ENCODE measurements at regions not wholly inside any gene's neighbourhood (a gene's known extent, or its start where the extent isn't known, plus 50 kb on each side); places are given as distances from the start of the nearest gene placed in this dataset.

DNA sequence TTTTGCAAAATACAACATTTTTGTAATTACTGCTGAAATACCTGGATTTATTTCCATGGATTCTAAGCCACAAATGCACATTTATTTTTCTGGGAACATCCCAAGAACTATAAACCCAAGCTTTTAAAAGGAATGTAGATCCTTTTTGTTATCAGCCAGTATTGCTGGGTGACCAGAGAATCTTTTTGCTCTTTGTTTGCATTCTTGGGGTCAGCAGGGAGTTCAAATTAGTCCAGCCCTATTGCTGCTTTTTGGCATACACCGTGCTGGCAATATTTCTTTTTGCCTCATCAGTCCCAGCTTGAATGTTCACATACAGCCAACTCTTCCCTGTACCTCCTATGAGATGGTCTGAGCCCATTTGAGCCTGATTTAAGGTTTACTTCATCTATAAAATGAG lies 155.2 kb upstream of the CNR1 start:
- ATAC-seq (no peak), DNase-seq (no peak)
- H3K4me1 Mint-ChIP-seq, result no peaks in the 10 kb centered on the region
- Histone ChIP-seq H3K27me3 (ENCODE audit: control insufficient read depth in 2 of 2, insufficient read depth in 2 of 2, low read length in 2 of 2) (no peaks in the 10 kb centered on the region), H3K36me3 (ENCODE audit: control insufficient read depth in 2 of 3, insufficient read depth in 3 of 3, low read length in 3 of 3) (no peaks in the 10 kb centered on the region), H3K27ac (ENCODE audit: low read depth, low read length) (no peak overlapping the region), H3K9me3 (ENCODE audit: control insufficient read depth in 2 of 3, low read length in 3 of 3) (no peaks in the 10 kb centered on the region), H3K4me1 (ENCODE audit: control insufficient read depth in 2 of 2, insufficient read depth in 2 of 2, low read length in 2 of 2) (no peaks in the 10 kb centered on the region), H3K4me3 (ENCODE audit: low read length) (no peak overlapping the region)
- peaks cover 0 to 2% (median 0%) of the 10 kb centered on the region in 11 donors for H3K9me3 Mint-ChIP-seq
- intact Hi-C loops (cut with micrococcal nuclease), result no loop called here
- peaks cover 0 to 36% (median 17%) of the 10 kb centered on the region in 5 donors for H3K27me3 Mint-ChIP-seq
- H3K36me3 Mint-ChIP-seq, result no peaks in the 10 kb centered on the region
- no peak overlapping the region for H3K4me3 Mint-ChIP-seq
- ChIA-PET CTCF (no interaction called here), POLR2A (no interaction called here)
- H3K27ac Mint-ChIP-seq, result no peak overlapping the region

DNA sequence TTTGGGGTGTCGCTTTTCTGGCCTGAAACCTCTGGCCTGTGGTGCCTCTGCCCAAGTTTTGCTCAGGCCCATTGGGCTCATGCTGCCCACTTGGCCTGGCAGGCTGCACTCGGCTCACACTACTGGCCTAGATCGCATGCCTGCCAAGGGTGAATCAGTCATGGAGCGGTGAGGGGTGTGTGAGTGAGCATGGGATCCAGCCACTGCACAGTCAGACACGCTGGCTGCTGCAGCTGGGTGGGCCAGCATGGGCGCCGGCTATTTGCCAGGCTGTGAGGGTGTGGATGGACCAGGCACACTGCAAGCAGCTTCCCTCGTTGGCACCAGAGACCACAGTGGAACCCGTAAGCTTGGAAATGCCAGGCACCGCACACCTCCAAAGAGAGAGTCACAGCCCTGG lies 145.4 kb upstream of the CNR1 start:
- H3K9me3 Mint-ChIP-seq, result peaks cover 0 to 3% (median 0%) of the 10 kb centered on the region in 11 donors
- DNase-seq (no peak), ATAC-seq (no peak)
- H3K27me3 Mint-ChIP-seq, result peaks cover 0 to 7% (median 4%) of the 10 kb centered on the region in 5 donors
- H3K4me1 Mint-ChIP-seq, result no peaks in the 10 kb centered on the region
- H3K27ac ChIP-seq (ENCODE audit: low read depth, low read length), result no peak overlapping the region
- CTCF ChIA-PET, result no interaction called here
- H3K4me3 ChIP-seq (ENCODE audit: low read length), result no peak overlapping the region
- H3K36me3 ChIP-seq (ENCODE audit: control insufficient read depth in 2 of 3, insufficient read depth in 3 of 3, low read length in 3 of 3), result no peaks in the 10 kb centered on the region
- no peaks in the 10 kb centered on the region for H3K27me3 ChIP-seq (ENCODE audit: control insufficient read depth in 2 of 2, insufficient read depth in 2 of 2, low read length in 2 of 2)
- POLR2A ChIA-PET, result no interaction called here
- no peak overlapping the region for H3K27ac Mint-ChIP-seq
- H3K9me3 ChIP-seq (ENCODE audit: control insufficient read depth in 2 of 3, low read length in 3 of 3), result no peaks in the 10 kb centered on the region
- intact Hi-C loops (cut with micrococcal nuclease), result no loop called here
- H3K4me3 Mint-ChIP-seq, result no peak overlapping the region
- no peaks in the 10 kb centered on the region for H3K4me1 ChIP-seq (ENCODE audit: control insufficient read depth in 2 of 2, insufficient read depth in 2 of 2, low read length in 2 of 2)
- no peaks in the 10 kb centered on the region for H3K36me3 Mint-ChIP-seq

DNA sequence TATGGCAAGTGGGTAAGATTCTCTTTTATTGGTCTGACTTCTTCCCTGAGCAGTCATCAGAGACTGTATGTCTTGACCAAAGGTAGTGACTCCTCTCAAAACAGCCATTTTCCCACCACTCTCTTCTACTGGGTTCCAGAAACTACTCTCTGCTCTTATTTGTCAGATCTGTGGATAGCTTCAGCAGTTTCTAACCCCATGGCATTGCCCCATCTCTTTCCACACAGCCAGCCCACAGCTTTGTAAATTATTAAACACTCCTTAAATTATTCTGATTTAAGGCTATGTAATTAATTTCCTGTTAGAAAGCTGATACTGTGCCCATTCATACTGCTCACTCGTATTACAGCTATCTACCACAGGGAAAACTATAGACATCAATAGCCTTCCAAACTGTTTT lies 138.4 kb upstream of the CNR1 start:
- Mint-ChIP-seq H3K4me3 (no peak overlapping the region), H3K36me3 (no peaks in the 10 kb centered on the region), H3K9me3 (peaks cover 0 to 3% (median 0%) of the 10 kb centered on the region in 11 donors), H3K4me1 (no peaks in the 10 kb centered on the region), H3K27ac (no peak overlapping the region), H3K27me3 (peaks cover 0 to 20% (median 6%) of the 10 kb centered on the region in 5 donors)
- Histone ChIP-seq H3K27me3 (ENCODE audit: control insufficient read depth in 2 of 2, insufficient read depth in 2 of 2, low read length in 2 of 2) (no peaks in the 10 kb centered on the region), H3K9me3 (ENCODE audit: control insufficient read depth in 2 of 3, low read length in 3 of 3) (no peaks in the 10 kb centered on the region), H3K4me1 (ENCODE audit: control insufficient read depth in 2 of 2, insufficient read depth in 2 of 2, low read length in 2 of 2) (no peaks in the 10 kb centered on the region), H3K27ac (ENCODE audit: low read depth, low read length) (no peak overlapping the region), H3K36me3 (ENCODE audit: control insufficient read depth in 2 of 3, insufficient read depth in 3 of 3, low read length in 3 of 3) (no peaks in the 10 kb centered on the region), H3K4me3 (ENCODE audit: low read length) (no peak overlapping the region)
- ATAC-seq (no peak), DNase-seq (no peak)
- intact Hi-C loops (cut with micrococcal nuclease), result no loop called here
- POLR2A ChIA-PET, result no interaction called here
- CTCF ChIA-PET, result no interaction called here

DNA sequence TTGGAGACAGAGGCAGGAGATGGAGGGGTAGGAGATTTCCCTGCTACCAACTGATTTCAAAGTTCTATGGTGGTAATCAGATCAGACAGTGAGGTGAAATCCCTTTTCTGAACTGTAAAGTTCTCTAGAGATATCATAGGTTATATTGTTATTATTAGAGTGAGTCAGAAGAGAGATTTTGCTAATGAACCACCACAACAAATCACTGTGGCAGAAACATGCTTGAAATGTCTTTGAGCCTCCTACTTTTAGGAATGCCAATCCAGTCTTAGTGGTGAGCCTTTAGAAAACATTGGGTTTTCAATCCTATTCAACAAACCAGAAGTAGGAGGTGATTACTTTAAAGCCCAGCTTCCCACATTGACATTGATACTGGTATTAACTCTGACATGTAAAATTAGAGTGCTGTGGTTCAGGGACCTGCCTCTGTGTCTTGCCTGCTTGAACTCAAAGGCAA lies 136.7 kb upstream of the CNR1 start:
- no peaks in the 10 kb centered on the region for H3K4me1 Mint-ChIP-seq
- DNase-seq (no peak), ATAC-seq (no peak)
- no peak overlapping the region for H3K27ac ChIP-seq (ENCODE audit: low read depth, low read length)
- CTCF ChIA-PET, result no interaction called here
- H3K27me3 Mint-ChIP-seq, result peaks cover 0 to 16% (median 4%) of the 10 kb centered on the region in 5 donors
- intact Hi-C loops (cut with micrococcal nuclease), result no loop called here
- H3K4me3 ChIP-seq (ENCODE audit: low read length), result no peak overlapping the region
- H3K4me3 Mint-ChIP-seq, result no peak overlapping the region
- H3K9me3 ChIP-seq (ENCODE audit: control insufficient read depth in 2 of 3, low read length in 3 of 3), result no peaks in the 10 kb centered on the region
- peaks cover 0 to 2% (median 0%) of the 10 kb centered on the region in 11 donors for H3K9me3 Mint-ChIP-seq
- H3K36me3 ChIP-seq (ENCODE audit: control insufficient read depth in 2 of 3, insufficient read depth in 3 of 3, low read length in 3 of 3), result no peaks in the 10 kb centered on the region
- H3K4me1 ChIP-seq (ENCODE audit: control insufficient read depth in 2 of 2, insufficient read depth in 2 of 2, low read length in 2 of 2), result no peaks in the 10 kb centered on the region
- H3K27me3 ChIP-seq (ENCODE audit: control insufficient read depth in 2 of 2, insufficient read depth in 2 of 2, low read length in 2 of 2), result no peaks in the 10 kb centered on the region
- H3K36me3 Mint-ChIP-seq, result no peaks in the 10 kb centered on the region
- H3K27ac Mint-ChIP-seq, result no peak overlapping the region
- POLR2A ChIA-PET, result no interaction called here

DNA sequence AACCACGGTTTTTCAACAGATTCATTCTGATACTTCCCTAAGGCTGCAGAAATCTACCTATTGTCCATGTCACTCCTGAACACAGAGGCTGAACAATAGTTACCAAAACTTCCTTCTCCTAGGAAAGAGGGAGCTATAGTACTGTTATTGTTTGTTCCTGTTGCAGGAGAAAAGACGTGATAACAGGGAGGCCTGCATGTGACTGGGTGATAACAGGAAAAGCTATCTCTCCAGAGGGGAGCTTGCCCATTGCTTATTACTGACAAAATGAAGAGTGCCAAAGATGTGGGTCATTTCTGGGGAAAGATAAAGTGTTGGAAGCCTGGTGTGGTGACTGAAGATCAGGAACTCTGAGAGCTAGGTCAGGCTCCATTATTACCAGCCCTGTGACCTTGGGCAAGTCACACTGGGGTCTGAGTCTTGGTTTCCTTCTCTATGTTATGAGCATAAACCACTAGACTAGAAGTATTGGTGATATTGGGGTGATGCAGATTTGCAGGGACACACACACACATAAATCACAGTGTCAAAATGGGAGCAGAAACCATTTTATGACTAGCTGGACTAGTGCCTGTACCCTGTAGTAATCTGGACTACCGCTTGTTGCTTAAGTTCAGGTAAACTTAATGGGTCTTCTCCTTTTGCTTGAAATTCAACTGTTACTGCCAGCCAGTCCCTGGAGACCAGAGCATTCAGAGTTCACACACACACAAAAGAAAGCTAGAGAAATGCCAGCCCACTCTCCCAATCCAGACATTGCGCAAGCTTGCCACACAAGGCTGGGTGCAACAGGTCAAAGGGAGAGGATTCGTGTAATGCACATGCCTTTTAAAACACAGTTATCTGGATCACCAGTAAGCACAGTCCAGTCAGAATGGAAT lies 136.0 kb upstream of the CNR1 start:
- ATAC-seq (no peak), DNase-seq (no peak)
- no peak overlapping the region for H3K27ac ChIP-seq (ENCODE audit: low read depth, low read length)
- Mint-ChIP-seq H3K36me3 (no peaks in the 10 kb centered on the region), H3K4me3 (no peak overlapping the region), H3K27ac (no peak overlapping the region), H3K9me3 (peaks cover 0 to 1% (median 0%) of the 10 kb centered on the region in 11 donors), H3K27me3 (peaks cover 0 to 16% (median 4%) of the 10 kb centered on the region in 5 donors), H3K4me1 (no peaks in the 10 kb centered on the region)
- ChIA-PET POLR2A (no interaction called here), CTCF (no interaction called here)
- H3K4me1 ChIP-seq (ENCODE audit: control insufficient read depth in 2 of 2, insufficient read depth in 2 of 2, low read length in 2 of 2), result no peaks in the 10 kb centered on the region
- no peaks in the 10 kb centered on the region for H3K27me3 ChIP-seq (ENCODE audit: control insufficient read depth in 2 of 2, insufficient read depth in 2 of 2, low read length in 2 of 2)
- no peaks in the 10 kb centered on the region for H3K36me3 ChIP-seq (ENCODE audit: control insufficient read depth in 2 of 3, insufficient read depth in 3 of 3, low read length in 3 of 3)
- H3K4me3 ChIP-seq (ENCODE audit: low read length), result no peak overlapping the region
- intact Hi-C loops (cut with micrococcal nuclease), result no loop called here
- no peaks in the 10 kb centered on the region for H3K9me3 ChIP-seq (ENCODE audit: control insufficient read depth in 2 of 3, low read length in 3 of 3)

DNA sequence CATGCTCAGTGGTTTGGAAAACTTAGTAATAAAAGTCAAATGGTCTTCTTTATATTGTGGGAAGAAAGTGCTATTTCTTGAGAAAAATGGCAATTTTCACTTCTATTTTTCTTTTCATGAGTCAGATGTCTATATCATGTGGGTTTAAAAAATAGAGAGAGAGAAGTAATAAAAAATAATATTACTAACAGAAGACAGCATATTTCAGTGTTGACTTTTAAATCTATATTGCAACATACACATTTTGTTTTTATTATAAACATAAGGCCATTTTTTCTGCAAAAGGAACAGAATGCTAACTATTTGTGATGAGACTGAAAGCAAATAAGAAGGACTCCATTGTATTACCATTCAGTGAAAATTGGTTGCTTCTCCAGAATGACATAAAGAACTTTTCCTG lies 135.1 kb upstream of the CNR1 start:
- Mint-ChIP-seq H3K9me3 (peaks cover 0 to 1% (median 0%) of the 10 kb centered on the region in 11 donors), H3K27me3 (peaks cover 0 to 16% (median 4%) of the 10 kb centered on the region in 5 donors), H3K27ac (no peak overlapping the region), H3K4me3 (no peak overlapping the region), H3K36me3 (no peaks in the 10 kb centered on the region), H3K4me1 (no peaks in the 10 kb centered on the region)
- Histone ChIP-seq H3K27ac (ENCODE audit: low read depth, low read length) (no peak overlapping the region), H3K4me1 (ENCODE audit: control insufficient read depth in 2 of 2, insufficient read depth in 2 of 2, low read length in 2 of 2) (no peaks in the 10 kb centered on the region), H3K9me3 (ENCODE audit: control insufficient read depth in 2 of 3, low read length in 3 of 3) (no peaks in the 10 kb centered on the region), H3K27me3 (ENCODE audit: control insufficient read depth in 2 of 2, insufficient read depth in 2 of 2, low read length in 2 of 2) (no peaks in the 10 kb centered on the region), H3K36me3 (ENCODE audit: control insufficient read depth in 2 of 3, insufficient read depth in 3 of 3, low read length in 3 of 3) (no peaks in the 10 kb centered on the region), H3K4me3 (ENCODE audit: low read length) (no peak overlapping the region)
- POLR2A ChIA-PET, result no interaction called here
- ATAC-seq (no peak), DNase-seq (no peak)
- intact Hi-C loops (cut with micrococcal nuclease), result no loop called here
- CTCF ChIA-PET, result no interaction called here
